ENCODE measurements at regions not wholly inside any gene's neighbourhood (a gene's known extent, or its start where the extent isn't known, plus 50 kb on each side); places are given as distances from the start of the nearest gene placed in this dataset.

- Histone ChIP-seq H3K9me1 (replicated peaks; ENCODE audit: control insufficient read depth, extremely low read depth, insufficient read depth, low read length) (no peaks in the 10 kb centered on the region), H3K4me3 (replicated peaks in 1 of 3; ENCODE audit: insufficient read depth in 1 of 3, low read depth in 1 of 3, low read length in 3 of 3) (no peak overlapping the region), H4K20me1 (replicated peaks; ENCODE audit: control insufficient read depth, extremely low read depth, insufficient read depth, low read length) (no peaks in the 10 kb centered on the region), H3K36me3 (ENCODE audit: control insufficient read depth in 2 of 2, extremely low read depth in 1 of 2, insufficient read depth in 2 of 2, low read length in 2 of 2) (no peaks in the 10 kb centered on the region), H3K4me2 (ENCODE audit: insufficient read depth, low read length) (no peak overlapping the region), H3K79me2 (ENCODE audit: control insufficient read depth, insufficient read depth, low read length) (no peaks in the 10 kb centered on the region), H3K9ac (replicated peaks; ENCODE audit: extremely low read depth, insufficient read depth, low read length) (no peak overlapping the region), H3K4me1 (ENCODE audit: control insufficient read depth, extremely low read depth, insufficient read depth, low read length) (no peaks in the 10 kb centered on the region), H3K27ac (ENCODE audit: insufficient read depth, low read depth, low read length) (no peak overlapping the region), H2AFZ (ENCODE audit: low read depth, low read length) (no peak overlapping the region), H3K9me3 (replicated peaks; ENCODE audit: control insufficient read depth, insufficient read depth, low read length) (no peaks in the 10 kb centered on the region), H3K27me3 (ENCODE audit: control insufficient read depth in 2 of 2, insufficient read depth in 2 of 2, low read length in 2 of 2) (no peaks in the 10 kb centered on the region)
- TF ChIP-seq POLR2A (IDR thresholded peaks at IDR 0.05; ENCODE audit: low read depth, low read length) (no peak), FOS (IDR thresholded peaks at IDR 0.05; ENCODE audit: borderline replicate concordance, insufficient read depth, low read length) (no peak), JUN (IDR thresholded peaks at IDR 0.05; ENCODE audit: borderline replicate concordance, insufficient read depth, insufficient read length, low read depth) (no peak), MYC (IDR thresholded peaks at IDR 0.05; ENCODE audit: low read depth, low read length) (no peak), EZH2 (IDR thresholded peaks at IDR 0.05; ENCODE audit: borderline replicate concordance, low read depth, low read length, severe bottlenecking) (no peak), GATA2 (IDR thresholded peaks at IDR 0.05; ENCODE audit: insufficient read depth, insufficient read length, low read depth, low read length) (no peak), POLR2AphosphoS5 (IDR thresholded peaks at IDR 0.05; ENCODE audit: insufficient read depth, low read depth, low read length) (no peak)
- TF ChIP-seq, protein P1, sequence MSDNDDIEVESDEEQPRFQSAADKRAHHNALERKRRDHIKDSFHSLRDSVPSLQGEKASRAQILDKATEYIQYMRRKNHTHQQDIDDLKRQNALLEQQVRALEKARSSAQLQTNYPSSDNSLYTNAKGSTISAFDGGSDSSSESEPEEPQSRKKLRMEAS (IDR thresholded peaks at IDR 0.05; ENCODE audit: insufficient read depth, insufficient read length), result no peak
- TF ChIP-seq, protein P2, sequence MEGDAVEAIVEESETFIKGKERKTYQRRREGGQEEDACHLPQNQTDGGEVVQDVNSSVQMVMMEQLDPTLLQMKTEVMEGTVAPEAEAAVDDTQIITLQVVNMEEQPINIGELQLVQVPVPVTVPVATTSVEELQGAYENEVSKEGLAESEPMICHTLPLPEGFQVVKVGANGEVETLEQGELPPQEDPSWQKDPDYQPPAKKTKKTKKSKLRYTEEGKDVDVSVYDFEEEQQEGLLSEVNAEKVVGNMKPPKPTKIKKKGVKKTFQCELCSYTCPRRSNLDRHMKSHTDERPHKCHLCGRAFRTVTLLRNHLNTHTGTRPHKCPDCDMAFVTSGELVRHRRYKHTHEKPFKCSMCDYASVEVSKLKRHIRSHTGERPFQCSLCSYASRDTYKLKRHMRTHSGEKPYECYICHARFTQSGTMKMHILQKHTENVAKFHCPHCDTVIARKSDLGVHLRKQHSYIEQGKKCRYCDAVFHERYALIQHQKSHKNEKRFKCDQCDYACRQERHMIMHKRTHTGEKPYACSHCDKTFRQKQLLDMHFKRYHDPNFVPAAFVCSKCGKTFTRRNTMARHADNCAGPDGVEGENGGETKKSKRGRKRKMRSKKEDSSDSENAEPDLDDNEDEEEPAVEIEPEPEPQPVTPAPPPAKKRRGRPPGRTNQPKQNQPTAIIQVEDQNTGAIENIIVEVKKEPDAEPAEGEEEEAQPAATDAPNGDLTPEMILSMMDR (IDR thresholded peaks at IDR 0.05; ENCODE audit: extremely low read depth in 1 of 2, insufficient read depth in 1 of 2, low read depth in 1 of 2, low read length in 2 of 2), result no peak
- intact Hi-C loops (cut with micrococcal nuclease) (loop anchor here (2.0 kb wide), 1 partner anchor 433 kb away; no protein-coding TSS in a partner anchor), dilution Hi-C loops (cut with MboI; ENCODE audit: extremely low pct_ligation_motif_present, low sequenced_read_pairs) (no loop called here)
- CTCF ChIA-PET, result interaction anchor here (0.7 to 2.4 kb wide), 4 partner anchors 15 to 433 kb away, joined by 3 to 12 read pairs (median 6); no protein-coding TSS in a partner anchor
- BruUV-seq (replicated peaks), result no TSS peak
- DNase-seq (ENCODE audit: low read depth, low spot score), result no peak
- peak; percentile 4 for FAIRE-seq
- POLR2A ChIA-PET, result no interaction called here
These were observed 165.6 kb upstream of the FAM3C start for GRCh38 chr7:121561717-121562116.
